ENCODE measurements at regions not wholly inside any gene's neighbourhood (a gene's known extent, or its start where the extent isn't known, plus 50 kb on each side); places are given as distances from the start of the nearest gene placed in this dataset.
"Not testable (repeated sequence)": the region's sequence is repeated elsewhere in the genome, so short reads cannot be mapped to it uniquely, and the experiment has no call there.

GRCh38 chr7:159209429-159209828 lies 64.8 kb upstream of the VIPR2 start:
- DNase-seq (ENCODE audit: low spot score): no peak

DNA sequence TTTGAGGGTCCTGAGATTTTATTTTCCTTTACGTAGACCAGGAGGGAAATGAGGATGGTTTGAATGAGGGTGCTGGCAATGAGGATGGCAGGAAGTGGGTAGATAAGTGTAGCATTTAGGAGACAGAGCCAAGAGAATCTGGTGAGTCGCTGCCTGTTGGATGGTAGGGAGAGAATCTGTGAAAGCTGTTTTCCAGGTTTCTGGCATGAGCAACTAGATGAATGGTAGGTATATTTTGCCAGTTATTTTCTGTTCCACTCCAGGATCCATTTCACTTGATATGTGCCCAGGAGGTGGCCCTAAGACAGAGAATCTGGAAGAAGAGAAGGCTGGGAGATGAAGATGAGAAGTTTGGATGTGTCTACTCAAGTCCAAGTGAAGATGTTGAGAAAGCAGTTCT lies 63.3 kb upstream of the VIPR2 start:
- DNase-seq (ENCODE audit: low spot score): no peak

- DNase-seq (ENCODE audit: low spot score): no peak
These were observed 62.7 kb upstream of the VIPR2 start for GRCh38 chr7:159207393-159207792.

DNA sequence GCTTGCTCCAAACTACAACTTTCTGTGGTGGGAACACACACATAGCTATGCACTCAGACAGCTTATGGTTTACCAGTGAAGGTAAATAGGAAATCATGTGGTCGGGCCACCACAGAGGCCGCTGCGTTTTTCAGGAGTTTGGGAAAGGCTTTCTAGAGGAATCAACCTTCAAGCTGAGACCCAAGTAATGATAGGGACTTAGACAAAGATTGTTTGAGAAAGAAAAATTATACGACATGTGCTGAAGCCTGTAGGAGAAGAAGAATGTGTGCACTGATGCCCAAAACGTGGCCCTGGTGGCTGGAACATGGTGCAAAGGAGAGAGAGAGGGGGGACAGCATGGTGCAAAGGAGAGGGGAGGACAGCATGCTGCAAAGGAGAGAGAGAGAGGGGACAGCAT lies 61.2 kb upstream of the VIPR2 start:
- no peak for DNase-seq (ENCODE audit: low spot score)

DNA sequence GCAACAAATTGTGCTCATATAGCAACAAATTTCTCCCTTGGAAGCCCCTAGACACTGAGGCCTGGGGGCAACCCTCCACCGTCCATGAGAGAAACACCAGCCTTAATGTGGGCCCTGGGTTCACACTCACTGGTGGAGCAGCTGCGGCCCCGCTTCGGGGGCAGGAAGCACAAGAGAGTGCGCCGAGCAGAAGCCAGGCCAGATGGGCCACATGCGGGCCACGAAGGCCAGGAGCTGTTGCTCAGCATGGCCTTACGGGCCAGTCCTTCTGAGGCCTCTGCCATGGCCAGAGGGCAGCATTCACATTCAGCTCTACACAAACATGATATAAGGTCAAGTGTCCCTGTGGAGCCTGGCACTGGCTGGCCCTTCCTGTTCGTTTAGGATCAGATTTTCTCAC lies 60.0 kb upstream of the VIPR2 start:
- DNase-seq (ENCODE audit: low spot score): no peak

- not testable (repeated sequence) for DNase-seq (ENCODE audit: low spot score)
These were observed 58.6 kb upstream of the VIPR2 start for GRCh38 chr7:159203253-159203652.

- no peak for DNase-seq (ENCODE audit: low spot score)
These were observed 57.2 kb upstream of the VIPR2 start for GRCh38 chr7:159201722-159202330.

DNA sequence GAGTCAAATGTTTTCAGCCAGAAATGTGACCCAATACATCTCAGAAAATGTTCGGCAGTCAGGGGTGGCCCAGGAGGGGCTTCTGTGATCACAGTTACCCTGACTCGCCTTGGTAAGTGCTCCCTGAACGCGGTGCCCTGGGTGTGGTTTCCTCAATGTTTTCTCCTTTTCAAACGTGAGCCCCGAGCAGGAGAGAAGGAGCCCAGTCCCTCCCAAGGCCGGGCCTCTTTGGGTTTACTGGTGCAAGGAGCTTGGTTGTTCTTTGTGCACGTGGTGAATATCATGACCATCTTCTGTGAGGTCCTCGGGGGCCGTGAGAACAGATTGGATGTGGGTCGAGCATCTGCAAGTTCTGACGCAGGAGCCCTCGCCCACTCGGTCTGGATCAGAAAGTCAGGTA lies 55.8 kb upstream of the VIPR2 start:
- DNase-seq (ENCODE audit: low spot score): no peak

DNA sequence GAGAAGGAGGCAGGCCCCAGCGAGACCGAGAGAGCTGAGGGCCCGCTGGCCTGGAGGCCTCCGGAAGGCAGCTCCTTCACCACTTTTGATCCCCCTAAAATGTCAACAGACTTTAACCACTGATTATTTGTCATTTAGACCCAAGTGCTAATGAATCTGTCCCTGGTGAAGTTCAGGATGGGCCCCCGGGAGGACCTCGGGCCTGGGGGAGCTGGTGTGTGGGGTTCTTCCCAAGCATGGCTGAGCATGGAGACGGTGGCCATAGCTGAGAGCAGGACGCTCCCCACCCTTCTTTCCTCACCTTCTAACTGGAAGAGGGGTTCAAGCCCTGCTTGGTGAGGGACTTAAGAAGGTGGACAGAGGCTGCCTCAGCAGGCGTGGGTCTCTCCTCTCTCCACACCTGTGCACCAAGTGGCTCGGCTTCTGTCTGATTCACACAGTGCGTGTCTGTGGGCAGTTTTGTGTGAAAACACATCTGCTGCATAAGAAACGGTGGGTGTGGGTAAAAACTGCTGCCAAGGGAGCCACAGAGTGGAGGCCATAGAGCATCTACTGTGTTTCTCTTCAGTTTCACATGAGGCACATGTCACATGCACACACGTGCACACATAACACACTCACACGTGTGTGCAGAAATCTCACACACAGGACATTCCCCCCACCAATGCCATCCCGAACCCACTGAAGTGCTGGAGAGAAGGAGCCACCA lies 53.5 kb upstream of the VIPR2 start:
- no peak for DNase-seq (ENCODE audit: low spot score)

DNA sequence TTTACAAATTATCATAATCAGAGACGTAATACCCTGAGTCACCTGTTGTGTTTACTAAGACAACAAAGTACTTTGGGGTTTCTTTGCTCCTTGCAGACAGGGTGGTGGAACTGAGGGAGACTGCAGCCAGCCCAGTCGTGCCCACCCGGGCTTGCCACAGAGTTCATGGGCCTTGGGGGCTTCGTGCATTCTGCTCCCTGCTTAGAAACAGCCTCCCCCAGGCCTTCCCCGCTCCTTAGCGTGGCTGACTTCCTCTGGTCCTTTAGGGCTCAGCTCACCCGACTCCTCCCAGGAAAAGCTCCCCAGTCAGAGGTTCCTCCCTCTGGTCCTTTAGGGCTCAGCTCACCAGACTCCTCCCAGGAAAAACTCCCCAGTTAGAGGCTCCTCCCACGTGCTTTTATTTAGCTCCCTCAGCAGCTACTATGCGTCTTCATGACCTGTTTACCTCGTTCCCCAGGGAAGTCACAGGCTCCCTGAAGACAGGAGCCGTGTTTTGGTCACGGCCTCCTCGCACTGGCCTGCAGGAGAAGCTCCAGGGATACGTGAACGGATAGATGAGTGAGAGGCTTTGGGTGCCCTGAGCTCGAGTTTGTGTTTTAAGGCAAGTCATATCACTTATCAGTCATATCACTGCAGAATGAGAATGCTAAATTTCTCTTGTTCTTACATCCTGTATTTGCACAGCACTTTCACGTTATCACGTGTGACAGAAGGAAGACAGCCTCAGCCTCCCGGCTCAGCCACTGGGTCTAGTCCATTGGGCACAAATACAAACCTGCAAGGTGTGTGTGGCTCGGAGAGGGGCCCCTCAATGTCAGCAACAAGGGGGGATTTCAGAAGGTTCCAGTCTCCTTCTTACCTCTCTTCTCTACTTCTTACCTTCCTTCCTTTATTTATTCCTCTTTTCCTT lies 52.7 kb upstream of the VIPR2 start:
- DNase-seq (ENCODE audit: low spot score): no peak

GRCh38 chr7:159196584-159196983 lies 51.9 kb upstream of the VIPR2 start:
- no peak for DNase-seq (ENCODE audit: low spot score)

- DNase-seq (ENCODE audit: low spot score): no peak
These were observed 51.3 kb upstream of the VIPR2 start for GRCh38 chr7:159195946-159196345.
